ENCODE measurements at regions not wholly inside any gene's neighbourhood (a gene's known extent, or its start where the extent isn't known, plus 50 kb on each side); places are given as distances from the start of the nearest gene placed in this dataset.
"Not testable (repeated sequence)": the region's sequence is repeated elsewhere in the genome, so short reads cannot be mapped to it uniquely, and the experiment has no call there.

GRCh38 chr9:109986521-109986991 lies 206.6 kb downstream of the PALM2AKAP2 start:
- DNase-seq: no peak

GRCh38 chr9:109989296-109989695 lies 209.3 kb downstream of the PALM2AKAP2 start:
- no peak for DNase-seq

- DNase-seq: no peak
Measured at GRCh38 chr9:109990541-109990940, 210.5 kb downstream of the PALM2AKAP2 start.

GRCh38 chr9:109992293-109992692 lies 212.3 kb downstream of the PALM2AKAP2 start:
- no peak for DNase-seq

- DNase-seq: no peak
Measured at GRCh38 chr9:109993250-109993978, 213.4 kb downstream of the PALM2AKAP2 start.

GRCh38 chr9:109994141-109994540 lies 213.8 kb downstream of the C9orf152 start:
- no peak for DNase-seq

GRCh38 chr9:109996936-109997580 lies 210.9 kb downstream of the C9orf152 start:
- no peak for DNase-seq

GRCh38 chr9:109997682-109998081 lies 210.3 kb downstream of the C9orf152 start:
- DNase-seq: no peak

GRCh38 chr9:110005521-110005920 lies 202.4 kb downstream of the C9orf152 start:
- not testable (repeated sequence) for DNase-seq

GRCh38 chr9:110006657-110007056 lies 201.3 kb downstream of the C9orf152 start:
- DNase-seq: no peak

- no peak for DNase-seq
Measured at GRCh38 chr9:110007477-110008270, 200.3 kb downstream of the C9orf152 start.

- no peak for DNase-seq
Measured at GRCh38 chr9:110008663-110009062, 199.3 kb downstream of the C9orf152 start.

GRCh38 chr9:110011628-110012320 lies 196.2 kb downstream of the C9orf152 start:
- DNase-seq: no peak

GRCh38 chr9:110013064-110013463 lies 194.9 kb downstream of the C9orf152 start:
- no peak for DNase-seq

- DNase-seq: peak; percentile 26
Measured at GRCh38 chr9:110015759-110016158, 192.2 kb downstream of the C9orf152 start.

GRCh38 chr9:110016340-110016739 lies 191.6 kb downstream of the C9orf152 start:
- DNase-seq: peak; percentile 55

GRCh38 chr9:110020216-110020615 lies 187.7 kb downstream of the C9orf152 start:
- DNase-seq: not testable (repeated sequence)

GRCh38 chr9:110021891-110022290 lies 186.1 kb downstream of the C9orf152 start:
- DNase-seq: no peak

GRCh38 chr9:110023221-110023620 lies 184.7 kb downstream of the C9orf152 start:
- DNase-seq: not testable (repeated sequence)

- no peak for DNase-seq
Measured at GRCh38 chr9:110025551-110026170, 182.3 kb downstream of the C9orf152 start.

- no peak for DNase-seq
Measured at GRCh38 chr9:110027671-110028081, 180.3 kb downstream of the C9orf152 start.

GRCh38 chr9:110028271-110028670 lies 179.7 kb downstream of the C9orf152 start:
- no peak for DNase-seq
